Hepatocyte (in vitro differentiated cells): ENCODE measurements at regions not wholly inside any gene's neighbourhood (a gene's known extent, or its start where the extent isn't known, plus 50 kb on each side); places are given as distances from the start of the nearest gene placed in this dataset.

Experiments used
- DNase-seq: peaks from one replicate; pipeline ENCODE4 v3.0.0-alpha.2; 2016; ENCODE audit warnings: low spot score
- H2AFZ ChIP-seq: fragments of 200-600 bp; sonication (generic); 2 replicates; pipeline ENCODE4 v1.6.0; 2016; ENCODE audit warnings: antibody characterized with exemption, mild to moderate bottlenecking
- H3K27ac ChIP-seq: fragments of 200-600 bp; sonication (generic); 2 replicates; pipeline ENCODE4 v1.5.1; 2016; ENCODE audit warnings: mild to moderate bottlenecking
- H3K27me3 ChIP-seq: fragments of 200-600 bp; sonication (generic); 2 replicates; pipeline ENCODE4 v1.6.1; 2016
- H3K36me3 ChIP-seq: fragments of 200-600 bp; sonication (generic); replicated peaks from 2 replicates; pipeline ENCODE4 v1.5.1; 2016; ENCODE audit warnings: low read depth; ENCODE audit not compliant: insufficient read depth
- H3K4me1 ChIP-seq: fragments of 200-600 bp; sonication (generic); 2 replicates; pipeline ENCODE4 v1.5.1; 2016; ENCODE audit warnings: mild to moderate bottlenecking, moderate library complexity; ENCODE audit not compliant: insufficient read depth
- H3K4me2 ChIP-seq: fragments of 200-600 bp; sonication (generic); 2 replicates; pipeline ENCODE4 v1.6.0; 2016
- H3K4me3 ChIP-seq: fragments of 200-600 bp; sonication (generic); 2 replicates; pipeline ENCODE4 v1.5.1; 2016; ENCODE audit warnings: mild to moderate bottlenecking
- H3K79me2 ChIP-seq: fragments of 200-600 bp; sonication (generic); 2 replicates; pipeline ENCODE4 v1.6.0; 2017; ENCODE audit warnings: mild to moderate bottlenecking
- H3K9me2 ChIP-seq: fragments of 200-600 bp; sonication (generic); replicated peaks from 2 replicates; pipeline ENCODE4 v1.6.0; 2017; ENCODE audit warnings: mild to moderate bottlenecking; ENCODE audit not compliant: insufficient read depth
- H3K9me3 ChIP-seq: fragments of 200-600 bp; sonication (generic); 2 replicates; pipeline ENCODE4 v1.5.1; 2016; ENCODE audit warnings: low read depth, mild to moderate bottlenecking
- H4K20me1 ChIP-seq: fragments of 200-600 bp; sonication (generic); 2 replicates; pipeline ENCODE4 v1.6.0; 2016; ENCODE audit warnings: mild to moderate bottlenecking; ENCODE audit not compliant: insufficient read depth, poor library complexity, severe bottlenecking
- CTCF ChIP-seq: fragments of 200-600 bp; sonication (generic); IDR thresholded peaks from 2 replicates; pipeline ENCODE4 v1.5.1; 2016; ENCODE audit warnings: antibody characterized with exemption, mild to moderate bottlenecking; ENCODE audit not compliant: poor library complexity
- EZH2 ChIP-seq: fragments of 200-600 bp; sonication (generic); IDR thresholded peaks from 2 replicates; pipeline ENCODE4 v1.6.1; 2016; ENCODE audit warnings: antibody characterized with exemption, mild to moderate bottlenecking, borderline replicate concordance
- EZH2phosphoT487 ChIP-seq: fragments of 200-600 bp; sonication (generic); IDR thresholded peaks from one replicate; pipeline ENCODE4 v1.6.1; 2018; ENCODE audit warnings: antibody characterized with exemption, mild to moderate bottlenecking, low read depth, moderate library complexity; ENCODE audit not compliant: unreplicated experiment, severe bottlenecking
- WGBS: methylation state at CpG from one replicate; pipeline ENCODE4 v1.1.6; 2016; ENCODE audit warnings: low lambda C conversion rate; ENCODE audit errors: missing lambda C conversion rate; 5-methylcytosine and 5-hydroxymethylcytosine counted together

- H3K4me3 ChIP-seq: no peak overlapping the region
- H4K20me1 ChIP-seq: no peaks in the 10 kb centered on the region
- no peak overlapping the region for H3K27ac ChIP-seq
- no peaks in the 10 kb centered on the region for H3K27me3 ChIP-seq
- H3K36me3 ChIP-seq: no peaks in the 10 kb centered on the region
- no peak for TF ChIP-seq EZH2
- no peak for TF ChIP-seq EZH2phosphoT487
- TF ChIP-seq CTCF: no peak
- H3K79me2 ChIP-seq: no peaks in the 10 kb centered on the region
- no peaks in the 10 kb centered on the region for H3K4me1 ChIP-seq
- H2AFZ ChIP-seq: no peak overlapping the region
- 76% methylated on average over 8 of the region's 8 CpGs for WGBS
- no peak for DNase-seq
- no peaks in the 10 kb centered on the region for H3K9me3 ChIP-seq
- H3K4me2 ChIP-seq: no peak overlapping the region
- H3K9me2 ChIP-seq: no peaks in the 10 kb centered on the region
Observed at GRCh38 chr2:239853706-239854327, 171.3 kb downstream of the NDUFA10 start.

- no peaks in the 10 kb centered on the region for H3K36me3 ChIP-seq
- TF ChIP-seq CTCF (no peak), EZH2phosphoT487 (no peak), EZH2 (no peak)
- no peaks in the 10 kb centered on the region for H3K27me3 ChIP-seq
- DNase-seq: no peak
- 82% methylated on average over 8 of the region's 8 CpGs for WGBS
- H3K79me2 ChIP-seq: no peaks in the 10 kb centered on the region
- H3K27ac ChIP-seq: no peak overlapping the region
- no peaks in the 10 kb centered on the region for H3K9me2 ChIP-seq
- no peaks in the 10 kb centered on the region for H3K9me3 ChIP-seq
- H4K20me1 ChIP-seq: no peaks in the 10 kb centered on the region
- no peaks in the 10 kb centered on the region for H3K4me1 ChIP-seq
- H3K4me3 ChIP-seq: no peak overlapping the region
- no peak overlapping the region for H3K4me2 ChIP-seq
- H2AFZ ChIP-seq: no peak overlapping the region
Observed at GRCh38 chr2:239853121-239853520, 172.0 kb downstream of the NDUFA10 start.

GRCh38 chr2:239852272-239852671, 172.9 kb downstream of the NDUFA10 start:
- H2AFZ ChIP-seq: no peak overlapping the region
- no peaks in the 10 kb centered on the region for H3K9me3 ChIP-seq
- DNase-seq: no peak
- no peaks in the 10 kb centered on the region for H3K79me2 ChIP-seq
- no peak overlapping the region for H3K27ac ChIP-seq
- no peaks in the 10 kb centered on the region for H3K27me3 ChIP-seq
- 86% methylated on average over 7 of the region's 7 CpGs for WGBS
- H3K4me2 ChIP-seq: no peak overlapping the region
- no peaks in the 10 kb centered on the region for H4K20me1 ChIP-seq
- H3K4me3 ChIP-seq: no peak overlapping the region
- H3K36me3 ChIP-seq: no peaks in the 10 kb centered on the region
- no peaks in the 10 kb centered on the region for H3K9me2 ChIP-seq
- no peaks in the 10 kb centered on the region for H3K4me1 ChIP-seq
- TF ChIP-seq EZH2: no peak
- no peak for TF ChIP-seq CTCF
- TF ChIP-seq EZH2phosphoT487: no peak
